ENCODE measurements at regions not wholly inside any gene's neighbourhood (a gene's known extent, or its start where the extent isn't known, plus 50 kb on each side); places are given as distances from the start of the nearest gene placed in this dataset.
"Not testable (repeated sequence)": the region's sequence is repeated elsewhere in the genome, so short reads cannot be mapped to it uniquely, and the experiment has no call there.

DNA sequence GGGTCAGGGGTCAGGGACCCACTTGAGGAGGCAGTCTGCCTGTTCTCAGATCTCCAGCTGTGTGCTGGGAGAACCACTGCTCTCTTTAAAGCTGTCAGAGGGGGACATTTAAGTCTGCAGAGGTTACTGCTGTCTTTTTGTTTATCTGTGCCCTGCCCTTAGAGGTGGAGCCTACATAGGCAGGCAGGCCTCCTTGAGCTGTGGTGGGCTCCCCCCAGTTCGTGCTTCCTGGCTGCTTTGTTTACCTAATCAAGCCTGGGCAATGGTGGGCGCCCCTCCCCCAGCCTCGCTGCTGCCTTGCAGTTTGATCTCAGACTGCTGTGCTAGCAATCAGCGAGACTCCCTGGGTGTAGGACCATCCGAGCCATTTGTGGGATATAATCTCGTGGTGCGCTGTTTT is 830.5 kb upstream of the ANO3 start:
- DNase-seq (ENCODE audit: low read depth in 2 of 2): not testable (repeated sequence)

GRCh38 chr11:25515576-25515975 is 816.4 kb upstream of the ANO3 start:
- DNase-seq (ENCODE audit: low read depth in 2 of 2): no peak

- no peak for DNase-seq (ENCODE audit: low read depth in 2 of 2)
These were observed 811.5 kb upstream of the ANO3 start for GRCh38 chr11:25520459-25520858.

DNA sequence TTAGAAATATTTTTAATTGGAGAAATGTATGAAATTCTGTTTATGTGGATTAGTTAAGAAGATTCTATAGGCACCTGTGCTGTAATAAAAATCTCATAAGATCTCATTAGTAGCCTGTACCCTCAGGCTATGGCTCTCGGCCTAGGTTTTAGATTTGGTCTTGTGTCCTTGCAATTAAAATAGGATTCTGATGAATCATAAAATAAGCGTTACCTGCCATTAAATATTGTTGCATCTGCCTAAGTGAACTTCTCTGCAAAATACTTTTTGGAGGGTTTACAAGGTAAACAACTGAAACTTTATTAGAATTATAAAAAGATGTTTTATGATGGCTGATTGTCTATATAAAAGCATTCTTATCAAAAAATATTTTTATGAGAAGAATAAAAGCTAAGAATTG is 804.1 kb upstream of the ANO3 start:
- no peak for DNase-seq (ENCODE audit: low read depth in 2 of 2)

- no peak for DNase-seq (ENCODE audit: low read depth in 2 of 2)
These were observed 802.4 kb upstream of the ANO3 start for GRCh38 chr11:25529572-25529971.

- no peak for DNase-seq (ENCODE audit: low read depth in 2 of 2)
These were observed 796.3 kb upstream of the ANO3 start for GRCh38 chr11:25535467-25536272.

- no peak for DNase-seq (ENCODE audit: low read depth in 2 of 2)
These were observed 795.6 kb upstream of the ANO3 start for GRCh38 chr11:25536289-25536688.

GRCh38 chr11:25537393-25537792 is 794.5 kb upstream of the ANO3 start:
- DNase-seq (ENCODE audit: low read depth in 2 of 2): no peak

GRCh38 chr11:25547292-25547691 is 784.6 kb upstream of the ANO3 start:
- no peak for DNase-seq (ENCODE audit: low read depth in 2 of 2)

- DNase-seq (ENCODE audit: low read depth in 2 of 2): no peak
These were observed 769.5 kb upstream of the ANO3 start for GRCh38 chr11:25562417-25562816.

DNA sequence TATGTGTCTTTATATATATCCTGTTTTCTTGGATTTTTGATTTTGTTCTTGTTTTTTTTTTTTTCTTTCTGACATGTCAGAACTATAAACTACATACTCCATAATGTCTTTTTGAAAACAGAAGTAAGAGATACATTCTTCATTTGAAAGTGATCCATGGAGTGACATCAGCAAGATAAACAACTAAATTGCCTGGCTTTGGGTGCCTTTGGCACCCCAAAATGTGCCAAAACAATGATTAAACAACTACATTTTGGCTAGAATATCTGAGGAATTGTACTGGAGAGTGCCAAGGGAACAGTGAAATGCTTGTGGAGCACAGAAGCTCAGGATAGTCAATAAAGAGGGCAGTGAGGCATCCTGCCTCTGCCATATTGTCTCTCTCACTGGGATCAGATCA is 766.1 kb upstream of the ANO3 start:
- no peak for DNase-seq (ENCODE audit: low read depth in 2 of 2)

DNA sequence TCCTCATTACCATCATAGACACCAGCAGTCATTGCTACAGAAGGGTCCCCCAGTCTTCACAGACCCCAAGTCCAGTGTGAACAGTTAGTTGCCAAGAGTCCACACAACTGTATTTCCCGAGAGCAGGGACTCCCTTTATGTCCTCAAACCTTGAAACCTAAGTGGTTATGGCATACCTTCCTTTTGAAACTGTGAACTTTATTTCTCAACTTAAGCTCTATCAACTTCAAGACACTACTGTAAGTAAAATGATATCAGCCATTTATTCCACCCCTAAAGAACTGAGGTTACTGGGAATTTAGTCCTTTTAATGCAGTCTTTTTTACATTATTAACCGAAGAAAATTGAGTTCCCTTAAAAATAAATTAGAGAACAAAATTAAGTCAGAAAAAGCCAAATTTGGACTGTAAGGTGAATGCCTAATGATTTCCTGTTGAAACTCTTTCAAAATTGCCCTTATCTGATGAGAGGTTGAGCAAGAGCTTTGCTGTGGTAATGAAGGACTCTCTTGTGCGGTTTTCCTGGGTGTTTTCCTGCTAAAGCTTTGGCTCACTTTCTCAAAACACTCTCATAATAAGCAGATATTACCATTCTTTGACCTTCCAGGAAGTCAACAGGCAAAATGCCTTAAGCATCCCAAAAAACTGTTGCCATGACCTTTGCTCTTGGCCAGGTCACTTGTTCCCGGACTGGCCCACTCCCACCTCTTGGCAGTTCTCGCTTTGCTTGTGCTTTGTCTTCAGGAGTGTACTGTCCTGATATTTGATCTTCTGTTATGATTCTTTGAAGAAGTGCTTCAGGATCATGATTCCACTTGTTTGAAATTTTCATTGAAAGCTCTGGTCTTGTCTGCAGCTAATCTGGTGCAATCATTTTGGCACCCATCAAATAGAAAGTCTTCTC is 765.4 kb upstream of the ANO3 start:
- DNase-seq (ENCODE audit: low read depth in 2 of 2): no peak

- DNase-seq (ENCODE audit: low read depth in 2 of 2): no peak
These were observed 755.6 kb upstream of the ANO3 start for GRCh38 chr11:25576320-25576719.

GRCh38 chr11:25579554-25579953 is 752.4 kb upstream of the ANO3 start:
- DNase-seq (ENCODE audit: low read depth in 2 of 2): not testable (repeated sequence)

GRCh38 chr11:25583596-25583995 is 748.3 kb upstream of the ANO3 start:
- DNase-seq (ENCODE audit: low read depth in 2 of 2): no peak

GRCh38 chr11:25587496-25587895 is 744.4 kb upstream of the ANO3 start:
- DNase-seq (ENCODE audit: low read depth in 2 of 2): no peak

DNA sequence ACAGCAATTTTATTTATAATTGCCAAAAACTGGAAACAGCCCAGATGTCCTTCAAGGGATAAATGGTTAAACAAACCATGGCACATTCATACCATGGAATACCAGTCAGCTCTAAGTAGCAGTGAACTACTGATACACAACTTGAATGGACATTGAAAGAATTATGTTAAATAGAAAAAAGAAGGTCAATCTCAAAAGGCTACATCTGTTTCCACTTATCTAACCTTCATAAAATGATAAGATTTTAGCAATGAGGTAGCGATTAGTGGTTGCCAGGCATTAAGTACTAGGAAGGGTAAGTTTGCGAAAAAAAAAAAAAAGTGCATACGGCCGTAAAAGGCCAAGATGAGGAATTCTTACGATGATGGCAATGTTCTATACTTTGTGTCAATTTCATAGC is 738.7 kb upstream of the ANO3 start:
- no peak for DNase-seq (ENCODE audit: low read depth in 2 of 2)

- DNase-seq (ENCODE audit: low read depth in 2 of 2): no peak
These were observed 735.2 kb upstream of the ANO3 start for GRCh38 chr11:25596701-25597100.

- DNase-seq (ENCODE audit: low read depth in 2 of 2): no peak
These were observed 734.2 kb upstream of the ANO3 start for GRCh38 chr11:25597696-25598095.

DNA sequence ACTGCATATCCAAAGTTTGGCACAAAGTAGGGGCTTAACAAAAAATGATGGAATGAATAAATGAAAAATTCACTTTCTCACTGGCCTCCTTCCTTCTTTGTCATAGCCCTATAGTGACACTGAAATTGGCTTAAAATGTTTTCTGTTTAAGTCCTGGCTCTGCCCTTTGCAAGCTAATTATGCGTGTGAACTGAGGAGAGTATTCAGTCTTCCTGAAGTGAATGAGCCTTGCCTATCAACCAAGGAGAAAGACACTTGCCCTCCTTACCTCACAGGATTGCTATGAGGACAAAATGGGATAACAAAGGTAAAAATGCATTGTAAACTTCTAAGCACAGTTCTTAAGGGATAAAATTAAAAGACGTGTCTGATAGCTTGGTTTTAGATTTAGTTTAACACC is 729.8 kb upstream of the ANO3 start:
- no peak for DNase-seq (ENCODE audit: low read depth in 2 of 2)

GRCh38 chr11:25602959-25603358 is 729.0 kb upstream of the ANO3 start:
- no peak for DNase-seq (ENCODE audit: low read depth in 2 of 2)

DNA sequence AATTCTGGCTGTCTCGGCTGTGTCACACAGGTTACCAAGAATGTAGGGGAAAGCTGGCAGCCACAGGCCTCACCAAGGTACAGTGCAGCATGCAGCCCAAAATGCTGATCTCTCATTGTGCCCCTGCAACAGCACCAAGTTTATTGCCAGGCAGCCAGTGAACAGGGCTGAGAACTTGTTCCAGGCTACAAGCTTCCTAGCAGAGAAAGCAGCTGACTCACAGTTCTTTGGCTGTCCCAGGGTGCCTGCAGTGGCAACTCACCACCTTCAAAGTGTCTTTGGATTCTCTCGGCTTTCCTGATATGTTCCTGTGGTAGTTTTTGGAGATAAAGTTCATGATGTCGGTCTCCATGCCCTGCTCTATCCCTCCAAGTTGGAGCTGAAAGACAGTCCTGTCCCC is 719.1 kb upstream of the ANO3 start:
- no peak for DNase-seq (ENCODE audit: low read depth in 2 of 2)

- DNase-seq (ENCODE audit: low read depth in 2 of 2): no peak
These were observed 718.5 kb upstream of the ANO3 start for GRCh38 chr11:25613451-25613850.
